Thyroid gland (tissue), 4 donors: ENCODE measurements at regions not wholly inside any gene's neighbourhood (a gene's known extent, or its start where the extent isn't known, plus 50 kb on each side); places are given as distances from the start of the nearest gene placed in this dataset.

Source experiments
- DNase-seq, 2 donors: peaks; one replicate each; pipeline ENCODE4 v3.0.0-alpha.2; 2019
- H3K27ac ChIP-seq, 3 donors: fragments of 200-600 bp; sonication (generic); 1 replicate in 2 of 3; 2 replicates in 1 of 3; pipeline ENCODE4 v1.5.1; 2016 to 2019; ENCODE audit warnings: mild to moderate bottlenecking in 1 of 3, moderate library complexity in 1 of 3
- H3K27me3 ChIP-seq: fragments of 200-600 bp; sonication (generic); one replicate; pipeline ENCODE4 v1.5.1; 2019
- H3K36me3 ChIP-seq, 2 donors: fragments of 200-600 bp; sonication (generic); one replicate each; pipeline ENCODE4 v1.5.1; 2016 to 2019
- H3K4me1 ChIP-seq, 2 donors: fragments of 200-600 bp; sonication (generic); one replicate each; pipeline ENCODE4 v1.5.1; 2017 to 2019
- H3K4me3 ChIP-seq, 3 donors: fragments of 200-600 bp; sonication (generic); replicated peaks in 1 of 3; 1 replicate in 2 of 3; 2 replicates in 1 of 3; pipeline ENCODE4 v1.5.1; 2016; ENCODE audit warnings: mild to moderate bottlenecking in 1 of 3
- H3K9me3 ChIP-seq: fragments of 200-600 bp; sonication (generic); one replicate; pipeline ENCODE4 v1.5.1; 2017
- POLR2A ChIP-seq, 2 donors: fragments of 450-650 bp; IDR thresholded peaks; one replicate each; pipeline ENCODE4 v1.6.1; 2017; ENCODE audit warnings: antibody characterized with exemption in 2 of 2, mild to moderate bottlenecking in 2 of 2, moderate library complexity in 1 of 2
- WGBS, 2 donors: methylation state at CpG; one replicate each; pipeline ENCODE4 v1.1.5; 2017; 5-methylcytosine and 5-hydroxymethylcytosine counted together
- intact Hi-C: fragments of 100-400 bp; cut with DNase I; formaldehyde crosslinking; loops from one replicate; pipeline ENCODE4 v1.15.1; 2023
- TF ChIP-seq, protein P1 (sequence below), 6 experiments: fragments of 200-600 bp in 3 of 6; fragments of 450-650 bp in 3 of 6; sonication (generic) in 3 of 6; IDR thresholded peaks; one replicate each; pipeline ENCODE4 v1.5.1; 2016 to 2019; ENCODE audit warnings: antibody characterized with exemption in 6 of 6, mild to moderate bottlenecking in 2 of 6, inconsistent platforms in 1 of 6, moderate library complexity in 1 of 6

DNA sequence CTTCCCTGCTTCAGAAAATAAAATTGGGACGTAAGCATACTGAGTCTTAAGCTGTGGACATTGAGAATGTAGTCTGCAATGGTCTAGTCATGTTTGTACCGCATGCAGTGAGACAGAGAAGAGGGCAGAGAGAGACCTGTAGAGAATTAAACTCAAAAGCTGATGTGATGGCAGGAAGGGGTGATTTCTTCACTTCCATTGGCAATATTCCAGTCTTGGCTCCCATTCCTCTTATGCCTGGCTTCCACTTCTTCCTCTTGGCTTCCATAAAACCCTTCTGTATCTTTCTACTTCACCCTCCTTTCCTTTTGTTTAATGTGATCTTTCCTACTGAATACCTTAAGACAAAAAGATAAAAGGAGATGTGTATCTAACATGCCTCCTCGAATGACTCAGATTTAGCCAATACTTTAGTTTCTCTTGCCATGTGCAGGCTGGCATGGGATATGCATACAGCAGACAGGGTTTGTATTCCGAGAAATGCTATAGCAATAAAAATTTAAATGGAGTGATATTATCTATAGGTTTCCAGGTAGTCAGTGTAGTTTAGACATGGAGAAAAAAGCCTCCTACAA lies 423.1 kb upstream of the DYNLRB2 start:
- H3K4me3 ChIP-seq: no peak overlapping the region
- TF ChIP-seq POLR2A (IDR thresholded peaks at IDR 0.05): no peak
- TF ChIP-seq, protein P1, sequence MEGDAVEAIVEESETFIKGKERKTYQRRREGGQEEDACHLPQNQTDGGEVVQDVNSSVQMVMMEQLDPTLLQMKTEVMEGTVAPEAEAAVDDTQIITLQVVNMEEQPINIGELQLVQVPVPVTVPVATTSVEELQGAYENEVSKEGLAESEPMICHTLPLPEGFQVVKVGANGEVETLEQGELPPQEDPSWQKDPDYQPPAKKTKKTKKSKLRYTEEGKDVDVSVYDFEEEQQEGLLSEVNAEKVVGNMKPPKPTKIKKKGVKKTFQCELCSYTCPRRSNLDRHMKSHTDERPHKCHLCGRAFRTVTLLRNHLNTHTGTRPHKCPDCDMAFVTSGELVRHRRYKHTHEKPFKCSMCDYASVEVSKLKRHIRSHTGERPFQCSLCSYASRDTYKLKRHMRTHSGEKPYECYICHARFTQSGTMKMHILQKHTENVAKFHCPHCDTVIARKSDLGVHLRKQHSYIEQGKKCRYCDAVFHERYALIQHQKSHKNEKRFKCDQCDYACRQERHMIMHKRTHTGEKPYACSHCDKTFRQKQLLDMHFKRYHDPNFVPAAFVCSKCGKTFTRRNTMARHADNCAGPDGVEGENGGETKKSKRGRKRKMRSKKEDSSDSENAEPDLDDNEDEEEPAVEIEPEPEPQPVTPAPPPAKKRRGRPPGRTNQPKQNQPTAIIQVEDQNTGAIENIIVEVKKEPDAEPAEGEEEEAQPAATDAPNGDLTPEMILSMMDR (IDR thresholded peaks at IDR 0.05): no peak
- H3K27ac ChIP-seq: no peak overlapping the region
- WGBS, 2 donors: 92 to 93% methylated on average over 4 of the region's 4 CpGs
- H3K9me3 ChIP-seq: no peaks in the 10 kb centered on the region
- no peaks in the 10 kb centered on the region for H3K36me3 ChIP-seq
- intact Hi-C loops: no loop called here
- H3K4me1 ChIP-seq: no peaks in the 10 kb centered on the region
- no peaks in the 10 kb centered on the region for H3K27me3 ChIP-seq
- no peak for DNase-seq

DNA sequence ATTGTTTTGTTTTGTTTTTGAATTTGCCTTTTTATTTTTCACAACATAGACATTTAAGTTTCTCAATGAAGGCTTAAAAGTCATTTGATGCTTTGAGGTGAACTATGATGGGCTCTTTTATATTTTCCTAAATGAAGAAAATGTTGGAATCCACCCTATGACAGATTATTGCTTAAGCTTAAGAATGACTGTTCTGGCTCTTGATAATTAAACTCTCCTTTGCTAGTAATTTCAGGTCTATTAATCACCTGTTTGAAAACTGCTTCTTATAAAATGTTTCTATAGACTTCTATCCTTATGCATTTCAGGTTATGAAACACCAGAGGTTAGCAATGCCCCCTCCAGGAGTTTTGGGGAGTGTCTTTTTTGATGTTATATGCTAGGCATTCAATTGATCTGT lies 424.1 kb upstream of the DYNLRB2 start:
- Histone ChIP-seq H3K27ac (no peak overlapping the region), H3K4me1 (no peaks in the 10 kb centered on the region), H3K27me3 (no peaks in the 10 kb centered on the region), H3K4me3 (no peak overlapping the region), H3K36me3 (no peaks in the 10 kb centered on the region), H3K9me3 (no peaks in the 10 kb centered on the region)
- TF ChIP-seq, protein P1 (IDR thresholded peaks at IDR 0.05): no peak
- no peak for TF ChIP-seq POLR2A (IDR thresholded peaks at IDR 0.05)
- DNase-seq: no peak
- intact Hi-C loops: no loop called here

DNA sequence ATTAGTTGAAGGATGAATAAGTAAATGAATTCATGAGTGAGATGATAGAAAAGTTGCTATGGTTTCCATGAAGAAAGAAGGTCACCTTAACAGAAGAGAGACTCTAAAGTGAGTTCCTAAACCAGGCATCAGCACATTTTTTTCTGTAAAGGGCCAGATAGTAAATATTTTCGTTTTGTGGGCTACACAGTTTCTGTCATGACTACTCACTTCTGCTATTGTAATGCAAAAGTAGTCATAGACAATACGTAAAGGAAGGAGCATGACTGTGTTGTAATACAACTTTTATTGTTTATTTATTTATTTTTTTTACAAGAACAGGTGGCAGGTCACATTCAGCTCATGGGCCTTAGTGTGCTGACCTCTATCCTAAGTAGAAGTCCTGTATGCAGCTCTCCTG lies 426.1 kb upstream of the DYNLRB2 start:
- intact Hi-C loops: no loop called here
- Histone ChIP-seq H3K27ac (no peak overlapping the region), H3K9me3 (no peaks in the 10 kb centered on the region), H3K4me1 (no peaks in the 10 kb centered on the region), H3K36me3 (no peaks in the 10 kb centered on the region), H3K4me3 (no peak overlapping the region), H3K27me3 (no peaks in the 10 kb centered on the region)
- TF ChIP-seq POLR2A (IDR thresholded peaks at IDR 0.05): no peak
- TF ChIP-seq, protein P1 (IDR thresholded peaks at IDR 0.05): no peak
- DNase-seq: no peak
- WGBS, 2 donors: 79 to 84% methylated on average over 2 of the region's 2 CpGs

DNA sequence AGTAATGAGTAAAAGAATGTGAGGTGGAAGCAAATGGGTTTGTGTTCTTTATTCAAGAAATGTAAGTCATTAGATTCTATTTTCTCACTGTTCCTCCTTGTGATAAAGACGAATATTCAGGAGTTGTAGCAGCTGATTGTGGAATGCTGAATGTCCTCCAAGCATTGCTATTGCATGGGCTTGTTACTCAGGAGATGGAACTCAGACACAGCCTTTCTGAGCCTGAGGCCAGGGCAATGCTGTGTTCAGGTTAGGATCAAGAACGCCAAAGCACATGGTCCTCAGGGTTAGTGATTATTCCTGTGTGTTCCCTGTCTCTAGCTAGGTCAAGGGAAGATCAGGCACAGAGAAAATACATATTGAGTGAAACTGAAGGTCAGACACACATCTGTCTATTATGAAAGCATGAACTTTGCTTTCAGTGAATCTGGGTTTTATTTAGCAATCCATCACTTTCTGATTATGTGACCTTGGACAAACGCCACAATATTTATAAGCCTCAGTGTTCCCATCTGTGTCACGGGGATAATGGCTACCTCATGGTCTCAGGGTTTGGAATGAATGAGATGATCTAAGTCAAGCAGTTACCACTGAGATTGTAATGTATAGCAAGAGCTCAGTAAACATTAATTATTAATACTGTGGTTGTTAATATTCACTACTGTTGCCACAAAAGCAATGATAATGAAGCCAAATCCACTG lies 426.8 kb upstream of the DYNLRB2 start:
- WGBS, 2 donors: 68 to 84% methylated on average over 4 of the region's 4 CpGs
- intact Hi-C loops: no loop called here
- H3K4me3 ChIP-seq: no peak overlapping the region
- H3K36me3 ChIP-seq: no peaks in the 10 kb centered on the region
- no peak overlapping the region for H3K27ac ChIP-seq
- no peaks in the 10 kb centered on the region for H3K27me3 ChIP-seq
- no peak for DNase-seq
- H3K9me3 ChIP-seq: no peaks in the 10 kb centered on the region
- no peaks in the 10 kb centered on the region for H3K4me1 ChIP-seq
- TF ChIP-seq POLR2A (IDR thresholded peaks at IDR 0.05): no peak
- TF ChIP-seq, protein P1 (IDR thresholded peaks at IDR 0.05): no peak

DNA sequence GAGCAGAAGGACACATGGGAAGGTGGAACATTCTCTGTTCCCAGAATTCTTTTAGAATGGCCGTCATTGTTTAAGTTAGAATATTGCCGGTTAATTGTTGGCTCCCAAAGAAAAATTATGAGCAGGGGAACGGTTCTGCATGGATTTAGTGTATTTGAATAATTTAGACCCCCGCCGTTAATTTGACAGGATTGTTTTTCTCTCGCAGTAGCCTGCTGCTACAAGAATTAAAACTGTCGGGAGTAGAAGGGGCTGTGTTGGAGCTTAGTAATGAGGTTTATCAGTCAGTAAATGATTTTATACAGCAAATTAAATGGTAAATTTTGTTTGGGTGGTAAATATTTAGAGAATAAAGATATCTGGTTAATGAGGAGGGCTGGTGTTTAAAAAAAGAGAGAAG lies 431.2 kb upstream of the DYNLRB2 start:
- no peak for DNase-seq
- H3K9me3 ChIP-seq: no peaks in the 10 kb centered on the region
- no peaks in the 10 kb centered on the region for H3K36me3 ChIP-seq
- H3K4me1 ChIP-seq: peaks cover 0 to 6% of the 10 kb centered on the region in 2 donors
- intact Hi-C loops: no loop called here
- H3K4me3 ChIP-seq: no peak overlapping the region
- no peaks in the 10 kb centered on the region for H3K27me3 ChIP-seq
- TF ChIP-seq, protein P1 (IDR thresholded peaks at IDR 0.05): no peak
- no peak for TF ChIP-seq POLR2A (IDR thresholded peaks at IDR 0.05)
- 86% methylated on average over 7 of the region's 7 CpGs for WGBS, 2 donors
- no peak overlapping the region for H3K27ac ChIP-seq
